Forelimb muscle (tissue), 1 donor: ENCODE measurements at regions not wholly inside any gene's neighbourhood (a gene's known extent, or its start where the extent isn't known, plus 50 kb on each side); places are given as distances from the start of the nearest gene placed in this dataset.

Experiments used
- DNase-seq: peaks from one replicate; pipeline ENCODE4 v3.0.0-alpha.2; 2013; ENCODE audit warnings: low read depth

- no peak for DNase-seq
Observed at GRCh38 chr1:5291889-5292288, 637.5 kb downstream of the AJAP1 start.

- DNase-seq, result no peak
Observed at GRCh38 chr1:5287178-5288150, 633.1 kb downstream of the AJAP1 start.

- no peak for DNase-seq
Observed at GRCh38 chr1:5286244-5286643, 631.8 kb downstream of the AJAP1 start.

GRCh38 chr1:5274527-5274926 is 620.1 kb downstream of the AJAP1 start:
- no peak for DNase-seq

- no peak for DNase-seq
Observed at GRCh38 chr1:5273280-5274003, 619.0 kb downstream of the AJAP1 start.

- DNase-seq, result no peak
Observed at GRCh38 chr1:5272325-5272724, 617.9 kb downstream of the AJAP1 start.

GRCh38 chr1:5271264-5271663 is 616.9 kb downstream of the AJAP1 start:
- no peak for DNase-seq

GRCh38 chr1:5269901-5270300 is 615.5 kb downstream of the AJAP1 start:
- no peak for DNase-seq

- no peak for DNase-seq
Observed at GRCh38 chr1:5267603-5268235, 613.3 kb downstream of the AJAP1 start.

GRCh38 chr1:5265438-5266075 is 611.1 kb downstream of the AJAP1 start:
- no peak for DNase-seq

GRCh38 chr1:5264476-5264875 is 610.1 kb downstream of the AJAP1 start:
- no peak for DNase-seq

GRCh38 chr1:5256793-5257192 is 602.4 kb downstream of the AJAP1 start:
- DNase-seq, result no peak

- no peak for DNase-seq
Observed at GRCh38 chr1:5254975-5255374, 600.6 kb downstream of the AJAP1 start.

GRCh38 chr1:5254131-5254725 is 599.8 kb downstream of the AJAP1 start:
- no peak for DNase-seq

- DNase-seq, result no peak
Observed at GRCh38 chr1:5253036-5253435, 598.6 kb downstream of the AJAP1 start.

GRCh38 chr1:5250336-5250735 is 595.9 kb downstream of the AJAP1 start:
- DNase-seq, result no peak

GRCh38 chr1:5245348-5245747 is 590.9 kb downstream of the AJAP1 start:
- DNase-seq, result no peak

GRCh38 chr1:5244631-5245285 is 590.3 kb downstream of the AJAP1 start:
- no peak for DNase-seq

GRCh38 chr1:5242850-5243249 is 588.4 kb downstream of the AJAP1 start:
- no peak for DNase-seq

- no peak for DNase-seq
Observed at GRCh38 chr1:5239911-5240310, 585.5 kb downstream of the AJAP1 start.
